ENCODE measurements at regions not wholly inside any gene's neighbourhood (a gene's known extent, or its start where the extent isn't known, plus 50 kb on each side); places are given as distances from the start of the nearest gene placed in this dataset.

GRCh38 chr2:163157891-163158496 lies 319.4 kb upstream of the KCNH7 start:
- CTCF ChIA-PET: interaction anchor here (0.9 to 1.0 kb wide), 2 partner anchors 11 to 14 kb away, joined by 3 read pairs; no protein-coding TSS in a partner anchor
- TF ChIP-seq CTCF (IDR thresholded peaks at IDR 0.05; ENCODE audit: insufficient read depth, low read depth, low read length): no peak
- no peak overlapping the region for H3K4me3 ChIP-seq (ENCODE audit: low read depth, low read length)
- H3K36me3 ChIP-seq (ENCODE audit: control insufficient read depth, insufficient read depth, low read length): no peaks in the 10 kb centered on the region
- POLR2A ChIA-PET: interaction anchor here (0.6 kb wide), 1 partner anchor 1537 kb away, joined by 3 read pairs; no protein-coding TSS in a partner anchor
- DNase-seq (ENCODE audit: low read depth): no peak
- H3K27me3 ChIP-seq (ENCODE audit: control insufficient read depth, insufficient read depth, low read length): no peaks in the 10 kb centered on the region

GRCh38 chr2:163157411-163157810 lies 318.8 kb upstream of the KCNH7 start:
- no peak for DNase-seq (ENCODE audit: low read depth)
- no peak for TF ChIP-seq CTCF (IDR thresholded peaks at IDR 0.05; ENCODE audit: insufficient read depth, low read depth, low read length)
- CTCF ChIA-PET: interaction anchor here (1.2 kb wide), 1 partner anchor 12 kb away, joined by 3 read pairs; no protein-coding TSS in a partner anchor
- no peaks in the 10 kb centered on the region for H3K27me3 ChIP-seq (ENCODE audit: control insufficient read depth, insufficient read depth, low read length)
- POLR2A ChIA-PET: no interaction called here
- no peaks in the 10 kb centered on the region for H3K36me3 ChIP-seq (ENCODE audit: control insufficient read depth, insufficient read depth, low read length)
- H3K4me3 ChIP-seq (ENCODE audit: low read depth, low read length): no peak overlapping the region

- Histone ChIP-seq H3K27me3 (ENCODE audit: control insufficient read depth, insufficient read depth, low read length) (no peaks in the 10 kb centered on the region), H3K36me3 (ENCODE audit: control insufficient read depth, insufficient read depth, low read length) (no peaks in the 10 kb centered on the region), H3K4me3 (ENCODE audit: low read depth, low read length) (no peak overlapping the region)
- ChIA-PET CTCF (interaction anchor here (0.6 to 1.7 kb wide), 3 partner anchors 12 to 50 kb away, joined by 3 to 5 read pairs (median 3); no protein-coding TSS in a partner anchor), POLR2A (no interaction called here)
- no peak for DNase-seq (ENCODE audit: low read depth)
- TF ChIP-seq CTCF (IDR thresholded peaks at IDR 0.05; ENCODE audit: insufficient read depth, low read depth, low read length): no peak
Measured at GRCh38 chr2:163155925-163156324, 317.4 kb upstream of the KCNH7 start.

GRCh38 chr2:163155279-163155883 lies 316.8 kb upstream of the KCNH7 start:
- POLR2A ChIA-PET: no interaction called here
- CTCF ChIA-PET: interaction anchor here (0.6 to 1.7 kb wide), 3 partner anchors 12 to 50 kb away, joined by 3 to 5 read pairs (median 3); no protein-coding TSS in a partner anchor
- DNase-seq (ENCODE audit: low read depth): no peak
- H3K36me3 ChIP-seq (ENCODE audit: control insufficient read depth, insufficient read depth, low read length): no peaks in the 10 kb centered on the region
- TF ChIP-seq CTCF (IDR thresholded peaks at IDR 0.05; ENCODE audit: insufficient read depth, low read depth, low read length): peak; percentile 53
- H3K27me3 ChIP-seq (ENCODE audit: control insufficient read depth, insufficient read depth, low read length): no peaks in the 10 kb centered on the region
- no peak overlapping the region for H3K4me3 ChIP-seq (ENCODE audit: low read depth, low read length)

- POLR2A ChIA-PET: no interaction called here
- no peak overlapping the region for H3K4me3 ChIP-seq (ENCODE audit: low read depth, low read length)
- no peaks in the 10 kb centered on the region for H3K27me3 ChIP-seq (ENCODE audit: control insufficient read depth, insufficient read depth, low read length)
- CTCF ChIA-PET: no interaction called here
- no peak for DNase-seq (ENCODE audit: low read depth)
- no peaks in the 10 kb centered on the region for H3K36me3 ChIP-seq (ENCODE audit: control insufficient read depth, insufficient read depth, low read length)
- no peak for TF ChIP-seq CTCF (IDR thresholded peaks at IDR 0.05; ENCODE audit: insufficient read depth, low read depth, low read length)
Measured at GRCh38 chr2:163142618-163143017, 304.1 kb upstream of the KCNH7 start.
